Nephron (organoid): ENCODE measurements at regions not wholly inside any gene's neighbourhood (a gene's known extent, or its start where the extent isn't known, plus 50 kb on each side); places are given as distances from the start of the nearest gene placed in this dataset.

Source experiments
- H3K27ac Mint-ChIP-seq, 3 experiments: 2 replicates each; pipeline ENCODE4 v1.8.0; 2020; ENCODE audit warnings: mixed read lengths in 3 of 3, mild to moderate bottlenecking in 2 of 3, moderate library complexity in 1 of 3
- H3K27me3 Mint-ChIP-seq: 2 replicates; pipeline ENCODE4 v1.8.0; 2021; ENCODE audit warnings: low read depth, mild to moderate bottlenecking, moderate library complexity, mixed read lengths
- H3K36me3 Mint-ChIP-seq: 2 replicates; pipeline ENCODE4 v1.8.0; 2020; ENCODE audit warnings: low read depth, mixed read lengths
- H3K4me1 Mint-ChIP-seq: 2 replicates; pipeline ENCODE4 v1.8.0; 2020; ENCODE audit warnings: mixed read lengths
- H3K4me3 Mint-ChIP-seq, 3 experiments: 2 replicates each; pipeline ENCODE4 v1.8.0; 2020; ENCODE audit warnings: mild to moderate bottlenecking in 3 of 3, mixed read lengths in 3 of 3, moderate library complexity in 2 of 3
- H3K9me3 Mint-ChIP-seq: 2 replicates; pipeline ENCODE4 v1.8.0; 2020; ENCODE audit warnings: mixed read lengths
- TF ChIP-seq, protein P1 (sequence below), 3 experiments: fragments of 200-600 bp; sonication (generic); IDR thresholded peaks; one replicate each; pipeline ENCODE4 v1.5.0; 2021; ENCODE audit warnings: antibody characterized with exemption in 3 of 3; ENCODE audit not compliant: unreplicated experiment in 3 of 3

DNA sequence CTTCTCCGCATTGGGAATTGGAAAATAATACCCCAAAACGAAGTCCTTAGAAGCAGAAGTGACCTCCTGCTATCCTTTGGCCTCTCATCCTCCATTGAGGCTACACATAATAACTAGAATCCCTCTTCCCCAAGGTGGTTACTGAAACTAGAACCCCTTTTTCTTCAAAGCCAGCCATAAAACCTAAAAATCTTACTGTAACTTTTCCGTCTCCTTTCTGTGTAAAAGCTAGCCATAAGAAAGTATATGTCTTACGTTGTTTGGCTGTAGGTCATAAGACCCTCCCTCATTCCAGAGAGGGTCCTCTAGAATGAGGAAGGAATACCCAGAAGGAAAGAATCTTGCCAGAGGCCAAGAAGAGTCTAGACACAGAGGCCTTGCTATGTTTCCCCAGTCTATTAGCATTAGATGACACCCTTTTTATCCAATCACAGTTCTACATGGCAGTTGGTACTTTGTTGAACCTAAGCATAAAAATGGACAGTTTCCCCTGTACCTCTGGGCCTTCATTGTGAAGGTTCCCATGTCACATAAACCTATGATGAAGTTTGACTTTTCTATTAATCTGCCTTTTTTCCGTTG, 133.9 kb upstream of the BTN3A2 start:
- no peak overlapping the region for H3K4me3 Mint-ChIP-seq
- H3K9me3 Mint-ChIP-seq = no peaks in the 10 kb centered on the region
- TF ChIP-seq, protein P1, sequence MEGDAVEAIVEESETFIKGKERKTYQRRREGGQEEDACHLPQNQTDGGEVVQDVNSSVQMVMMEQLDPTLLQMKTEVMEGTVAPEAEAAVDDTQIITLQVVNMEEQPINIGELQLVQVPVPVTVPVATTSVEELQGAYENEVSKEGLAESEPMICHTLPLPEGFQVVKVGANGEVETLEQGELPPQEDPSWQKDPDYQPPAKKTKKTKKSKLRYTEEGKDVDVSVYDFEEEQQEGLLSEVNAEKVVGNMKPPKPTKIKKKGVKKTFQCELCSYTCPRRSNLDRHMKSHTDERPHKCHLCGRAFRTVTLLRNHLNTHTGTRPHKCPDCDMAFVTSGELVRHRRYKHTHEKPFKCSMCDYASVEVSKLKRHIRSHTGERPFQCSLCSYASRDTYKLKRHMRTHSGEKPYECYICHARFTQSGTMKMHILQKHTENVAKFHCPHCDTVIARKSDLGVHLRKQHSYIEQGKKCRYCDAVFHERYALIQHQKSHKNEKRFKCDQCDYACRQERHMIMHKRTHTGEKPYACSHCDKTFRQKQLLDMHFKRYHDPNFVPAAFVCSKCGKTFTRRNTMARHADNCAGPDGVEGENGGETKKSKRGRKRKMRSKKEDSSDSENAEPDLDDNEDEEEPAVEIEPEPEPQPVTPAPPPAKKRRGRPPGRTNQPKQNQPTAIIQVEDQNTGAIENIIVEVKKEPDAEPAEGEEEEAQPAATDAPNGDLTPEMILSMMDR (IDR thresholded peaks at IDR 0.05; ENCODE audit: unreplicated experiment in 3 of 3) = no peak
- peaks cover 15% of the 10 kb centered on the region for H3K4me1 Mint-ChIP-seq
- peaks cover 6% of the 10 kb centered on the region for H3K36me3 Mint-ChIP-seq
- no peaks in the 10 kb centered on the region for H3K27me3 Mint-ChIP-seq
- H3K27ac Mint-ChIP-seq = peak overlapping the region in 1 of 3 experiments; percentile 5

DNA sequence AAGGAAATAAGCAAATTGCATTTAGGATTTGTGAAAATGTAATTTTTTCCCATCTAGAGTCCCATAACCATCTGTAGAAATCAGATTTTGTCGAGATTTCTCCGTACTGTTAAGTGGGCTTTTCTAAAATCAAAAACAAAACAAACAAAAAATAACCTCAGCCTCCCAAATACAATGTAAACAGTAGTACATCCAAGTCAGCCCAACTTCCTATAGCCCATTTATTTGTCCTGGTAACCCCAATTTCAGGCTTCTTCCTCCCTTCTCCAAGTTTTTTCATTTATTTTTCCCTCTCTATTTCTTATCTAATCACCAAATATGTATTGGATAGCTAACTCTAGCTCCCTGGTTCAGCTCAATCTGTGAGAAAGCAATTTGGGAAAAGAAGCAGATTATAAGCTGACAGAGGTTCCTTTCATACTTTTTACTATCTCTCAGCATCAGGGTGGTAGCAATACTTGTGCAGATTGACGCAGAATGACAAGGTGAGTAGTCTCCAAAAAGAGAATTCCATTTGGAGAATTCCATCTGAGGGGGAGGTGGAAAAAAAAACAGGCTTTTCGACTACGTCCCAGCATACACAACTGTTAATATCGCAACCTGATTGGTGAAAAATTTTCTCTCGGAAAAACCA, 132.6 kb upstream of the BTN3A2 start:
- Mint-ChIP-seq H3K9me3 (no peaks in the 10 kb centered on the region), H3K4me1 (peaks cover 7% of the 10 kb centered on the region), H3K27me3 (no peaks in the 10 kb centered on the region), H3K27ac (peak overlapping the region; percentile 4 to 90 (median 35)), H3K36me3 (no peaks in the 10 kb centered on the region), H3K4me3 (peak overlapping the region in 2 of 3 experiments; percentile 31 to 90)
- TF ChIP-seq, protein P1 (IDR thresholded peaks at IDR 0.05; ENCODE audit: unreplicated experiment in 3 of 3) = no peak

DNA sequence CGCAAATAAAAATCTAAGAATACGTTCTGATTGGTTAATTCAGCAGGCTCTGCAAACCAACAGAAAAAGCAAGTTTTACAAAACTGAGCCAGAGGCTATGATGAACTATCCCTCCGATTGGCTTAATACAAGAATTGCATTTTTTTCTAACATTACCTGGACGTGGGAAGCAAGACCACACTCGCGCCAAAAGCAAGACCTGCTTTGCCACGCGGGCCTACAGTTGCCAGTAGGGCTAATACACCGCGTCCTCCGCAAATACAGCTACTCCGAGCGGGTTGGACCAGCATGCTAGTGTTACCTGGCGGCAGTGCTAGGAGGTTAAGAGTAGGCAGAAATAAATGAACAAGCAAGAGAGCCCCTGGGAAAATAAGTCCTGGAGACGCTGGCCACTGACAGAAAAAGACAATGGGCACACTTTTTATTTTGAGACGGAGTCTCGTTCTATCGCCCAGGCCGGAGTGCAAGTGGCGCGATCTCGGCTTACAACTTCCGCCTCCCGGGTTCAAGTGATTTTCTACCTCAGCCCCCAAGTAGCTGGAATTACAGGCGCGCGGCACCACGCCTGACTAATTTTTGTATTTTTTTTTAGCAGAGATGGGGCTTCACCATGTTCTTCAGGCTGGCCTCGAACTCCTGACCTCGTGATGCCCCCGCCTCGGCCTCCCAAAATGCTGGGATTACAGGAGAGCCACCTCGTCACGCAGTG, 131.9 kb upstream of the BTN3A2 start:
- TF ChIP-seq, protein P1 (IDR thresholded peaks at IDR 0.05; ENCODE audit: unreplicated experiment in 3 of 3) = no peak
- H3K27me3 Mint-ChIP-seq = no peaks in the 10 kb centered on the region

DNA sequence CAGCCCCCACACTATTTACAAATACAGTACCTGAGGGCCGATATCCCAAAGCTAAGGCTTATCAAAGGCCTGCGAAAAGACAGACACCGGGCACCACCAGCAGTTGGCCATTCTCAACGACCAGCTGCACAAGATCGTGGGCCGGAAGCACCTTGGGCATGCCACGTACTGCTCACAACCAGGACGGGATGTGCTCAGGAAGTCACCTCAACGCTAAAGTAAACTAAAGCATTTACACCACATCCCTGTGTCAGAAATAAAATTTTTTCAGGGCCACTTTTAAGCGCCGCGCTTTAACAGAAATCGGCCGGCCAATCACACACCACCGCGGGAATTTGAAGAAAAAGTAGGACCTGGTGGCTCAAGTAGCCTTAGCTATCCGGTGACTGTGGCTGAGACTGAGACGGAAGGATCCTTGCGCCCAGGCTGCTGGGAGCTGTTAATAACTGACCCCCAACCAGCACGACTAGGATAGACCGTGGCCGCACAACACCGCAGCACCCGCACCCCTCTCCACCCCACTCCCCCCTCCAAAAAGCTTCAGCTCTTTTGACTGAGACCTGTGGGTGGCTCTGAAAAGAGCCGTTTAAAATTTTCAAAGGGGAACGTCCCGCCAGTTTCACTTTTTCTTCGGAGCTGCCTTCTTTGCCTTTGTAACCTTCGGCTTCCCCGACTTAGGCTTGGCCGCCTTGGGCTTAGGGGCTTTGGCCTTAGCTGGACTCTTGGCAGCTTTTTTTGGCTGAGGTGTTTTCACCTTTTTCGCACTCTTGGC, 131.2 kb upstream of the BTN3A2 start:
- H3K36me3 Mint-ChIP-seq = no peaks in the 10 kb centered on the region
- H3K4me3 Mint-ChIP-seq = peak overlapping the region; percentile 88 to 90 (median 90)
- peak overlapping the region; percentile 86 to 95 (median 90) for H3K27ac Mint-ChIP-seq
- TF ChIP-seq, protein P1 (IDR thresholded peaks at IDR 0.05; ENCODE audit: unreplicated experiment in 3 of 3) = no peak
- H3K9me3 Mint-ChIP-seq = no peaks in the 10 kb centered on the region
- no peaks in the 10 kb centered on the region for H3K27me3 Mint-ChIP-seq
- peaks cover 7% of the 10 kb centered on the region for H3K4me1 Mint-ChIP-seq

More for the DNA sequence above, 131.9 kb upstream of the BTN3A2 start:
- peak overlapping the region; percentile 77 to 90 (median 86) for H3K27ac Mint-ChIP-seq
- H3K4me3 Mint-ChIP-seq = peak overlapping the region; percentile 88 to 90 (median 90)
- no peaks in the 10 kb centered on the region for H3K9me3 Mint-ChIP-seq
- no peaks in the 10 kb centered on the region for H3K36me3 Mint-ChIP-seq
- peaks cover 7% of the 10 kb centered on the region for H3K4me1 Mint-ChIP-seq

DNA sequence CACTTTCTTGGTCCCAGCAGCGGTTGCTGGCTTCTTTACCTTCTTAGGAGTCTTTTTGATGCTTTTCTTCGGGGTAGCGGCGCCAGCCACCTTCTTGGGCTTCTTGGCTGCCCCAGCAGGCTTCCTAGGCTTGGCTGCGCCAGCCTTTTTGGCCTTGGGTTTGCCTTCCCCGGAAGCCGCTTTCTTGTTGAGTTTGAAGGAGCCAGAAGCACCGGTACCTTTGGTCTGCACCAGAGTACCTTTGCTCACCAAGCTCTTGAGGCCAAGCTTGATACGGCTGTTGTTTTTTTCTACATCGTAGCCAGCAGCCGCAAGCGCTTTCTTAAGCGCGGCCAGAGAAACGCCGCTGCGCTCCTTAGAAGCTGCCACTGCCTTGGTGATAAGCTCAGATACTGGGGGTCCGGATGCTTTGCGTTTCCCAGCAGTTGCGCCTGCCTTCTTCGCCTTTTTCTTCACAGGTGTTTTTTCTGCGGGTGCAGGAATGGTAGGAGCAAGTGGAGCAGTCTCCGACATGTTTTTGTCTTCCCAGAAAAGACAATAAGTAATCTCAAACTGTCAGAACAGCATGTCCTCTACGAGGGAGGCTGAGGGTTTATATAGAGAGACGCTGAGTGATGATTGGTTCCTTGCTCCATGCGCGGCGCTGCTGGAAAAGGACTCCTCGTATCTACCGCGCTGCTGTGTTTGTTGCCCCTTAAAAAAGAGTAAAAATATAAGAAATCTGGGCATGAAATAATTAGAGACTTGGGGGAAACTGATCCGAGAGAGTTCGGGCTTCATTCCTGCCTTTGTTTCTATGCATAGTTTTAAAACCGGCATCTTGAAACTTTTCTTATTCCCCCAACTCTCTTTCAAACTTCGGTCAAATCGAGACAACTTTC, 130.3 kb upstream of the BTN3A2 start:
- H3K27me3 Mint-ChIP-seq = no peaks in the 10 kb centered on the region
- no peaks in the 10 kb centered on the region for H3K9me3 Mint-ChIP-seq
- no peaks in the 10 kb centered on the region for H3K36me3 Mint-ChIP-seq
- TF ChIP-seq, protein P1 (IDR thresholded peaks at IDR 0.05; ENCODE audit: unreplicated experiment in 3 of 3) = no peak
- peak overlapping the region; percentile 86 to 95 (median 90) for H3K27ac Mint-ChIP-seq
- peaks cover 7% of the 10 kb centered on the region for H3K4me1 Mint-ChIP-seq
- peak overlapping the region; percentile 88 to 90 (median 90) for H3K4me3 Mint-ChIP-seq
